ENCODE measurements at regions not wholly inside any gene's neighbourhood (a gene's known extent, or its start where the extent isn't known, plus 50 kb on each side); places are given as distances from the start of the nearest gene placed in this dataset.

DNA sequence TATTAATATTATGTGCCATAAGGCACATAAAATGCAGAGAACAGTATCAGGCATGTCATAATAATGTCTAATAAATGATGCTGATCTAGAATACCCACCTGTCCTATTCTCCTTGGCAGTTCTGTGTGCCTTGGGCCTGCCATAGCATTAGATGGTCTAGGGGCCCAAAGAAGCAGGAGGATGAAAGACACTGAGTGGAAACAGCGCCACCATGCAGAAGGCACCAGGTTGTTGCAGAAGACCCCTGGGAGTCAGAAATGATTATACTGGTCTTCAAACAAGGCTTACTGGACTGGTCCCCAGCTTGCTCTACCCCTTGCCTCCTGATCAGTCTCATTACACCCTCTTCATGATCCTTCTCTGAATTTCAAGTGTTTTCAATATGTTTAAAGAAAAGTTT is 353.3 kb downstream of the GRIN2B start:
- TF ChIP-seq, protein P1, sequence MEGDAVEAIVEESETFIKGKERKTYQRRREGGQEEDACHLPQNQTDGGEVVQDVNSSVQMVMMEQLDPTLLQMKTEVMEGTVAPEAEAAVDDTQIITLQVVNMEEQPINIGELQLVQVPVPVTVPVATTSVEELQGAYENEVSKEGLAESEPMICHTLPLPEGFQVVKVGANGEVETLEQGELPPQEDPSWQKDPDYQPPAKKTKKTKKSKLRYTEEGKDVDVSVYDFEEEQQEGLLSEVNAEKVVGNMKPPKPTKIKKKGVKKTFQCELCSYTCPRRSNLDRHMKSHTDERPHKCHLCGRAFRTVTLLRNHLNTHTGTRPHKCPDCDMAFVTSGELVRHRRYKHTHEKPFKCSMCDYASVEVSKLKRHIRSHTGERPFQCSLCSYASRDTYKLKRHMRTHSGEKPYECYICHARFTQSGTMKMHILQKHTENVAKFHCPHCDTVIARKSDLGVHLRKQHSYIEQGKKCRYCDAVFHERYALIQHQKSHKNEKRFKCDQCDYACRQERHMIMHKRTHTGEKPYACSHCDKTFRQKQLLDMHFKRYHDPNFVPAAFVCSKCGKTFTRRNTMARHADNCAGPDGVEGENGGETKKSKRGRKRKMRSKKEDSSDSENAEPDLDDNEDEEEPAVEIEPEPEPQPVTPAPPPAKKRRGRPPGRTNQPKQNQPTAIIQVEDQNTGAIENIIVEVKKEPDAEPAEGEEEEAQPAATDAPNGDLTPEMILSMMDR (IDR thresholded peaks at IDR 0.05; ENCODE audit: insufficient read depth, low read length), result no peak
- TF ChIP-seq POLR2AphosphoS5 (IDR thresholded peaks at IDR 0.05; ENCODE audit: low read depth), result no peak
- TF ChIP-seq SPI1 (IDR thresholded peaks at IDR 0.05; ENCODE audit: borderline replicate concordance, low read depth), result no peak
- TF ChIP-seq, protein P2, sequence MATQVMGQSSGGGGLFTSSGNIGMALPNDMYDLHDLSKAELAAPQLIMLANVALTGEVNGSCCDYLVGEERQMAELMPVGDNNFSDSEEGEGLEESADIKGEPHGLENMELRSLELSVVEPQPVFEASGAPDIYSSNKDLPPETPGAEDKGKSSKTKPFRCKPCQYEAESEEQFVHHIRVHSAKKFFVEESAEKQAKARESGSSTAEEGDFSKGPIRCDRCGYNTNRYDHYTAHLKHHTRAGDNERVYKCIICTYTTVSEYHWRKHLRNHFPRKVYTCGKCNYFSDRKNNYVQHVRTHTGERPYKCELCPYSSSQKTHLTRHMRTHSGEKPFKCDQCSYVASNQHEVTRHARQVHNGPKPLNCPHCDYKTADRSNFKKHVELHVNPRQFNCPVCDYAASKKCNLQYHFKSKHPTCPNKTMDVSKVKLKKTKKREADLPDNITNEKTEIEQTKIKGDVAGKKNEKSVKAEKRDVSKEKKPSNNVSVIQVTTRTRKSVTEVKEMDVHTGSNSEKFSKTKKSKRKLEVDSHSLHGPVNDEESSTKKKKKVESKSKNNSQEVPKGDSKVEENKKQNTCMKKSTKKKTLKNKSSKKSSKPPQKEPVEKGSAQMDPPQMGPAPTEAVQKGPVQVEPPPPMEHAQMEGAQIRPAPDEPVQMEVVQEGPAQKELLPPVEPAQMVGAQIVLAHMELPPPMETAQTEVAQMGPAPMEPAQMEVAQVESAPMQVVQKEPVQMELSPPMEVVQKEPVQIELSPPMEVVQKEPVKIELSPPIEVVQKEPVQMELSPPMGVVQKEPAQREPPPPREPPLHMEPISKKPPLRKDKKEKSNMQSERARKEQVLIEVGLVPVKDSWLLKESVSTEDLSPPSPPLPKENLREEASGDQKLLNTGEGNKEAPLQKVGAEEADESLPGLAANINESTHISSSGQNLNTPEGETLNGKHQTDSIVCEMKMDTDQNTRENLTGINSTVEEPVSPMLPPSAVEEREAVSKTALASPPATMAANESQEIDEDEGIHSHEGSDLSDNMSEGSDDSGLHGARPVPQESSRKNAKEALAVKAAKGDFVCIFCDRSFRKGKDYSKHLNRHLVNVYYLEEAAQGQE (IDR thresholded peaks at IDR 0.05; ENCODE audit: insufficient replicate concordance, low read depth), result no peak
- no peak for TF ChIP-seq GABPA (IDR thresholded peaks at IDR 0.05; ENCODE audit: low read depth)
